Fibroblast of peridontal ligament (primary cell): ENCODE measurements at regions not wholly inside any gene's neighbourhood (a gene's known extent, or its start where the extent isn't known, plus 50 kb on each side); places are given as distances from the start of the nearest gene placed in this dataset.

Experiments used
- DNase-seq: peaks from one replicate; pipeline ENCODE4 v3.0.0-alpha.2; 2010; ENCODE audit errors: extremely low read depth

- DNase-seq, result no peak
Measured at GRCh38 chr12:62995097-62995496, 60.1 kb upstream of the PPM1H start.

- no peak for DNase-seq
Measured at GRCh38 chr12:62986844-62987243, 51.9 kb upstream of the PPM1H start.
